NCI-H2171 (cell line): ENCODE measurements at regions not wholly inside any gene's neighbourhood (a gene's known extent, or its start where the extent isn't known, plus 50 kb on each side); places are given as distances from the start of the nearest gene placed in this dataset.
"Not testable (repeated sequence)": the region's sequence is repeated elsewhere in the genome, so short reads cannot be mapped to it uniquely, and the experiment has no call there.

Source experiments
- DNase-seq: peaks from one replicate; lab custom pipeline; 2025; lab: John Stamatoyannopoulos, UW

DNA sequence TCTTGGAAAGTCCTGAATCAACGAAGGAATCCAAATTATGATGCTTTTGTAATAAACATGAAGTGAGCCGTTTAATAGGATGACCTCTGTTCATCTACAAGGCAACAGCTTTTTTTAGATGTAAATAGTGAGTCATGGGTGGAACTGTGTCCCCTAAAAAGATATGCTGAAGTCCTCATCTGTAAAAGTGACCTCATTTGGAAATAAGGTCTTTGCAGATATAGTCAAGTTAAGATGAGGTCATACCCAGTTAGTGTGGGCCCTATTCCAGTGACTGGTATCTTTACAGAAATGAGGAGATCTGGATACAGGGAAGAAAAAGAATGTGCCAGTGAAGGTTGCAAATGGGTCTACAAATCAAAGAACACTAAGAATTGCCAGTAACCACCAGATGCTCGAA is 1287.3 kb upstream of the ADGRL4 start:
- no peak for DNase-seq

DNA sequence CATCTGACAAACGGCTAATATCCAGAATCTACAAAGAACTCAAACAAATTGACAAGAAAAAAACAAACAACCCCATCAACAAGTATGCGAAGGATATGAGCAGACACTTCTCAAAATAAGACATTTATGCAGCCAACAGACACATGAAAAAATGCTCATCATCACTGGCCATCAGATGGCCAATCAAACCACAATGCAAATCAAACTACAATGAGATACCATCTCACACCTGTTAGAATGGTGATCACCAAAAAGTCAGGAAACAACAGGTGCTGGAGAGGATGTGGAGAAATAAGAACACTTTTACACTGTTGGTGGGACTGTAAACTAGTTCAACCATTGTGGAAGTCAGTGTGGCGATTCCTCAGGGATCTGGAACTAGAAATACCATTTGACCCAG is 1282.2 kb upstream of the ADGRL4 start:
- DNase-seq = not testable (repeated sequence)

DNA sequence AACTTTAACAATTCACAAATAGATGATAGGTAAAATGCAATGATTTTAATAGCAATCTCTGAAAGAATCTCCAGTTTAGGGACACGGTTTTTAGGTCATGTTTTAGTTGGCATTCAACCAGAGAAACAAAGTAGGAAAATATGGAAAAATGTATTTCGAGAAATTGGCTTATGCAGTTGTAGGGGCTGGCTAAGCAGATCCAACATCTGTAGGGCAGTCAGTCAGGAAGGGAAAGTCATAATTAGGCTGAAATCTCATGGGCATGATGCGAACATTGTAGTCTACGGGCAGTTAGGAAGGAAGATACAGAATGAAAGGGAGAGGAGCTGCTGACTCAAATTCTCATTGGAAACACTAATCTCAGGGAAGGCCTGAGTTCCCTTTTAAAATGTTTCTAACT is 1276.0 kb upstream of the ADGRL4 start:
- DNase-seq = no peak

DNA sequence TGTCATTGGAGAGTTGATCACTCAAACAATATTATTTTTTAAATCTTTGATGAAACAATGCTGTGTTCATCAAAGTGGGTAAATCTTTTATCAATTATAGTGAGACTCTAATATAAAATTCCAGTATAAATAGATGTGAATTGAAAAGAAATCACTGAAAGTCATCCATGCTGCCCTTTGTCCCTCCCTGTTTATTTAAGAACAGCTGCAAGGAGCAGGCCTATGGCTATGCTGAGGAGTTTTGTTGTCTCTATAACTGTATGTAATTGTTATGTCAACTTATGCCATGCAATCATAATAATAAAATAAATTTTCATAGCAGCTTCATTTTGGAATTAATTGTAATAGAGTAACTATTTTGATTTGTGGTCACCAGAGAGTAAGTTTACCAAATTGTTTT is 1272.4 kb upstream of the ADGRL4 start:
- no peak for DNase-seq

DNA sequence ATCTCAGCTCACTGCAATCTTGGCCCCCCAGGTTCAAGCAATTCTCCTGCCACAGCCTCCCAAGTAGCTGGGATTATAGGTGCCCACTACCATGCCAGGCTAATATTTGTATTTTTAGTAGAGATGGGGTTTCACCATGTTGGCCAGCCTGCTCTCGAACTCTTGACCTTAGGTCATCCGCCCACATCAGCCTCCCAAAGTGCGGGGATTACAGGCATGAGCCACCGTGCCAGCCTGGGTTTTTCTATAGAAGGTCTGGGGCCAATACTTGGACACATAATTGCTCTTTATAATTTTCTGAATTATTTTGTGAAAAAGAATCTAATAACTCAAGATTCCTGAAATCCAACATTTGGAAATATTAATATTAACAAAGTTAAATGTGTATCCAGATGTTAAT is 1267.7 kb upstream of the ADGRL4 start:
- no peak for DNase-seq

DNA sequence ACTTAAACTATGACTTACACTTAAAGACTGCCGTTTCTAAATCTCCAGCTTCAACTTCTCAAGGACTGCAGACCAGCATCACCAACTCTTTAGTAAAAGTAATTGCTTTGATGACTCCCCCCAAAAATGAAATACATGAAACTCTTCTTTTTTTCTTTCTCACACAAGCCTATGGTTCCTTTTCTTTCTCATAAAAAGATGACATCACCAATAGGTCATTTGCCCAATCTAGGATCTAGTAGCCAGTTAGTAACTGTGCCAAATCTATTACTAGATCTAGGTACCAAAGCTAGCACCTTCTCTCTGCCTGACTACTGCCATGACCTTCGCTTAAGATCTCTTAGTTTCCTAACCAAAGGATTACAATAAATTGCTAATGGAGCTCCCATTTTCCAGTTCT is 1266.0 kb upstream of the ADGRL4 start:
- no peak for DNase-seq

DNA sequence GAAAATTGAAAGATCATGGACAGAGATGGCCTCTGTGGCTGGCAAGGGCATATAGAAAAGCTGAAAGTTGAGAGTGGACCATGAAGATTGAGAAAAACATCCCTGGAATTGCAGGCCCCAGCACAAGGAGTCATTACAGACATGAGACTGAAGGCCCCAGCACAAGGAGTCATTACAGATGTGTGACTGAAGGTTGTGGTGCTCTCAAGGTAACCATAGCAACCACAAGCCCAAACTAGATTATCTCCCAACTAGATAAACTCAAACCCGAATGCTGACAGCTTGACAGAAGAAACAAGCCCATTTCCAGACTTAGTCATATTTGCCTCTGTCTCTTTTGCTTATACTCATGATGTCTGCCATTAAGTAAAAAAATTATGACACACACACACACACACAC is 1252.1 kb upstream of the ADGRL4 start:
- no peak for DNase-seq

DNA sequence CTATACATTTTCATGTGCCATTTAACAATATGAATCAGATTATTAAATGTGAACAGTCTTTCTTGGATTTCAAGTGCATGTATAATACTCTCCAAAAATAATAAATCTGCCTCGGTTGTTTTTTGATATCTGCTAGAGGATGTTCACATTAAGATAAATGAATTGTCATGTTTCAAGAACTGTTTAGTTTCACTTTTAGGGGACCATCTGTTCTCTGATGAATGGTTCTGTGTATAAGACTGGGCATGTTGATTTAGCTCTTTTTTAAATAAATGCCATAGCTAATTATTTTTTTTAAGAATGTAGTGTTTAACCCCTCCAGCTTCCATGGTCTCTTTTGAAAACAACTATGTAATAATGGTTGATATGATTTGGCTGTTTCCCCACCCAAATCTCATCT is 1245.1 kb upstream of the ADGRL4 start:
- no peak for DNase-seq

DNA sequence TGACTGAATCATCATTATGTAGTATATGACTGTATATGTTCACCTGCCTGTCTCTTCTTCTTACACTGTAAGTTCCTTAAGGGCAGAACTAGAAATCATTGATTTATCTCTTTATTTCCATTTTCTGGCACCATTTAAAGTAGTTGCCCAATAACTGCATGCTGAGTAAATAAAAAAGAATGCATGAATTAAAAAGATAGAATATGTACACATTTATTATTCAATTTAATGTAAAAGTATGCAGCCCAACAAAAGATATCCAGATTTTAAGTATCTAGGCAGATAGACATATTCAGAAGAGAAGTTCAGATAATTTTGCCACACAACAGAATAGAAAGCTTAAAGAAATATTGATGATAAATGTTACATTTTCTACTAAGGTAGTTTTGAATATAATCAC is 1244.6 kb upstream of the ADGRL4 start:
- no peak for DNase-seq

DNA sequence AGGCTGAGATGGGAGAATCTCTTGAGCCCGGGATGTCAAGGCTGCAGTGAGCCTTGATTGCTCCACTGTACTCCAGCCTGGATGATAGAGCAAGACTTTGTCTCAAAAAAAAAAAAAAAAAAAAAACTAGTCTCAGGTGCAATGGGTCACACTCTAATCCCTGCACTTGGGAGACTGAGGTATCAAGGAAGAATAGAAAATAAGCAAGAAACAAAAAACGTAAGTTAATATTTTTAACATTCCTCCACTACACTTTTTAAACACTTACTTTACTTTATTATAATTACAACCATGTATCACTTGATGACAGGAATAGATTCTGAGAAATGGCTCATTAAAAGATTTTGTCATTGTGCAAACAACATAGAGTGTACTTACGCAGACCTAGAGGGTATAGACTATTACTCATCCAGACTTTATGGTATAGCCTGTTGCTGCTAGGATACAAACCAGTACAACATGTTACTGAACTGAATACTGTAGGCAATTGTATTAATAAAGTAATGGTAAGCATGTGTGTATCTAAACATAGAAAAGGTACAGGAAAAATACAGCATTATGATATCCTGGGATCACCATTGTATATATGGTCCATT is 1244.1 kb upstream of the ADGRL4 start:
- DNase-seq = no peak

DNA sequence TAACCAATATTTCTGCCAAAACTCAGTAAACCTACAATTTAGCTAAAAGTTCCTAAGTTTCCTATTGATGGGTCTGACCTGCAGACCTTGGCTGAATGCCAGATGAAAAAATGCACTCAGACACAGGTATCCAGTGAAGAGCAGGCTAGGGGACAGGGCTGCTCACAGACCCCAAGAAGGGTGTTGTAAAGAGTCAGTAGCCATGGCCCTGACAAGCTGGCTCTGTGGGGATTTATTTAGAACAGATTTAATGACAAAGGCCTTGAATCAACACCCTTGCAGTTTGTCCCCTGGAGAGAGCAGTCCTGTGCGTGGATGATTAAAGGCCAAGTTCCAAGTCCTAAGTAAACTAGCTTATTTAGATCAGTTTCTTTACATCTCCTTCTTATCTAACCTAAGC is 1243.2 kb upstream of the ADGRL4 start:
- DNase-seq = no peak

DNA sequence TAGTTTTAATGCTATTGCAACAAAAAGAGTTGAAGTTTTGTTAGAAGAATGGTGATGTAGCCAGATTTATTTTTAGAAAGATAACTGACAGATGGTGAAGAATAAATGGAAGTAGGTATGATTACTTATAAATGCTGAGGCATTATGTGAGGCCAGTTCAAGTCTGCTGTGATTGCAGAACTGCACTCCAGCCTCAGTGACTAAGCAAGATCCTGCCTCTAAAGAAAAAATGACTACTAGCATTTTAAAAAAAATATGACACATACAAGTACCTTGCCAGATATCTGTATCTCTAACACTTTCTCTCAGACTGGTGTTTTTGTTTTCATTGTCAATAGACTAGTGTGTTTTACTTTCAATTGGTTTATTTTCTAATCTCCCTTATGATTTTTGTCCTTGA is 1242.4 kb upstream of the ADGRL4 start:
- DNase-seq = no peak

DNA sequence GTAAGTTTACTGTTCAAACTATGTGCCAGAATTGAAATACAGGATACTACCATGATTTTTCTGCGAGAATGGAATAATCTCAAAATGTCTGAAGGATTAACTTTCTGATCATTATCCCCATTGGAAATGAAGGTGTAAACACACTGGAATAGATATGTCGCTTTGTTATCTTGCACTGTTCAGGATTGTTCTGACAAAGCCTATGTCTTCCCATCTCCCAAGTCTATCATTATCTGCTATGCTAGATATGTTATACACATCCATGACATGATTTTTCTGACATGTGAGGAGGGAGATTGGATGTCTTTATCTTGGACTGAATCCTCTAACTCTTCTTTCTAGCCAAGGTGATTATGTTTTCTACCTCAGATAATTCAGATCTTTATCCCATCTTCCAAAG is 1239.3 kb upstream of the ADGRL4 start:
- no peak for DNase-seq

DNA sequence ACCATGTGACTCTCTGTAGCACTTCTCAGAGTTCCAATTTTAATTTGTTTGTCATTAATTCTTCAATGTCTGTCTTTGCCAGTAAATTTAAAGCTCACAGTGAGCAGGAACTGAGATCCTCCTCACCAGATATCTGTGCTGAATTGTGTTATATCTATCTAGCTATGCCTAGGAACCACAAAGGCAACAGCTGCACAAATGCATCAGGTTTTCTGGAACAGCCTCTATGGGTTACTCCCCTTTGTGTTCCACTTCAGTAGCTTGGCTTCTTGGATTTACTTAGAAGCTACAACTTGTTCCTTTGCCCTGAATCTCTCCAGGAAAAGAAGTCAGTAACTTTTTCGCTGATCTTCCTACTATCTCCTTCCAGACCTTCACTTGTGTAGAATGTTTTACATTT is 1237.8 kb upstream of the ADGRL4 start:
- DNase-seq = no peak

DNA sequence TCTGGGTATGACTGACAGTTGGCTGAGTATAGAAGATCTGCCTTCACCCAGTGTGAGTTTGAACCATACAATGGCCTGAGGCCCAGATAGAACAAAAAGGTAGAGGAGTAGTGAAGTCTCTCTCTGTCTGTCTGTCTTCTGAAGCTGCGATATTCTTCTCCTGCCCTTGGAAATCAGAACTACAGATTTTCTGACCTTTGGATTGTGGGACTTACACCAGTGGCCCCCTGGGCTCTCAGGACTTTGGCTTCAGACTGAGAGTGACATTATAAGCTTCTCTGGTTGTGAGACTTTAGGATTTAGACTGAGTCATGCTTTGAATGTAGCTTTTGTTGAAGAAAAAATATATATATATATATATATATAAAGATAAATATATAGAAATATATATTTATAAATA is 1235.0 kb upstream of the ADGRL4 start:
- DNase-seq = no peak

DNA sequence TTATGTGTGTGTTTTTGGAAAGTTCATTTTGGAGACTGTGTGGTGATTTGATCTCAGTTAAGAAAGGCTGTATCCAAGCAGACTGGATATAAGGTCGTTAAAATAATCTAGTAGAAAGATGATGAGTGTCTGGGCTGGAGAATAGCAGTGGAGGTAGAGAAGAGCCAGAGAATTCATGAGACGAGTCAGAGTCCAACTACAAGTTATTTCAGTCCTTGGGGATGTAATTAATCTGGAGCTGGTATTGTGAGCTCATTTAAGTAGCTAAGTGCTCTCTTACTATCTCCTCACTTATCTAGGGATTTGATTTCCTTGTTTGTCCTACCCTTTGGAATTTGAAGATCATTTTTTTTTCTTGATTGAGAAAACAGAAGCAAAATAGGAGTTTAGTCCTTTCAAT is 1219.0 kb upstream of the ADGRL4 start:
- no peak for DNase-seq

DNA sequence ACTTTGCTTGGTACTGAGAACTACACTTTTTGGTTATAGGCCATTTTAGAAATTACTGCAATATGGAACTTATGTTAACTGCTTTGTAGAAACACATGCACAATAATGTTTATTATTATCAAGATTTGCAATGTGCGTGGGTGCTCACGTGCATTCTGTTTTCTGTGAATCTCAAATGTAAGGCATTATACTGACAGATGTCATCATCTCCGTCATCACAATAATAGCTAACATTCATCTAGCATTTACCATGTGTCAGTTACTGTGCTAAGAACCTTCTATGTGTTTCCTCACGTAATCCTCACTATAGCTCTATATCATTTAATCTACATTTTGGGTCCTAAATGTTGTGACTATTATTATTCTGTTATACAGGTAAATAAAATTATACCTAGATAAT is 1214.8 kb upstream of the ADGRL4 start:
- no peak for DNase-seq

DNA sequence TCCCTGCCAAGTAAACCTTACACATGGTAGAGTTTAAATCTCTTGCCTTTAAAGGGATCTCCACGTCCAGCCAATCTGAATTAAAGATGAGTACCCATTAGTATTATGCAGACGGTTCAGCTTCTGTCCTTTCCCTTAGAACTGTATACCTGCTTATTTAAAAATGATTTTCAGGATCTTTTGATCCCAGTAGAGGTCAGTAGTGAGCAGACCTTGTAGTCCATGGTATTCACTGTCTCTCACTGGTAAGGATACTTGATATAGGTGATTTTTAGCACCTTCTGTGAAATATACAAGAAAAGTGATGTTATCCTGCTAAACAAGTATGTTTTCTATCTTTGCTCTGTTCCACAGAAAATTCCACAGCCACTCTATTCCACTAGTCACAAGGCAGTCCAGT is 1211.6 kb upstream of the ADGRL4 start:
- no peak for DNase-seq

DNA sequence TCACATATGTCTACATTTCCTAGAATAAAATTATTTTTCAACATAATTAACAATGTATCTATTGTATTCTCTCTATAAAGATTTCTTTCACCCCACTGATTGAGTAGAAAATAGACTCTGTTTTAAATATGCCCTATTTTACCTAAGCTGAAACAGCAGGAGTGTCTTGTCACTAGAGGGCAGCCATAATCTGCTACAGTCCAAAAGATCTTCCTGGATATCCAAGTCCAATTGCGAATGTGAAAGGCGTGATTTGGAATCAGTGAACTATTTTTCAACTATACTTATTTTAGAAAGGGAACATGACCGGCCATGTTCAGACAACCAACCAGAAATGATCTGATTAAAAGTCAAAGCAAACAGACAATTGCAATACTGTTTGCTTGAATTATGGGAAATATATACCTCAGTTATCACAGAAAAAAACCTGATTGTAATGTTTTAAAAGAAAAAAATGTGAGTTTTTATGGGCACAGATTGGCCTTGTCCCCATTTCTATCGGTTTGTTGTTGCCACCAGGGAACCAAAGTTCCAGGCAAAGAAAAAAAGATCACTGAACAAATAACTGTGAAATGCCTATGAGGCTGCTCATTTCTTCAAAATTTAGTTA is 1211.0 kb upstream of the ADGRL4 start:
- no peak for DNase-seq

DNA sequence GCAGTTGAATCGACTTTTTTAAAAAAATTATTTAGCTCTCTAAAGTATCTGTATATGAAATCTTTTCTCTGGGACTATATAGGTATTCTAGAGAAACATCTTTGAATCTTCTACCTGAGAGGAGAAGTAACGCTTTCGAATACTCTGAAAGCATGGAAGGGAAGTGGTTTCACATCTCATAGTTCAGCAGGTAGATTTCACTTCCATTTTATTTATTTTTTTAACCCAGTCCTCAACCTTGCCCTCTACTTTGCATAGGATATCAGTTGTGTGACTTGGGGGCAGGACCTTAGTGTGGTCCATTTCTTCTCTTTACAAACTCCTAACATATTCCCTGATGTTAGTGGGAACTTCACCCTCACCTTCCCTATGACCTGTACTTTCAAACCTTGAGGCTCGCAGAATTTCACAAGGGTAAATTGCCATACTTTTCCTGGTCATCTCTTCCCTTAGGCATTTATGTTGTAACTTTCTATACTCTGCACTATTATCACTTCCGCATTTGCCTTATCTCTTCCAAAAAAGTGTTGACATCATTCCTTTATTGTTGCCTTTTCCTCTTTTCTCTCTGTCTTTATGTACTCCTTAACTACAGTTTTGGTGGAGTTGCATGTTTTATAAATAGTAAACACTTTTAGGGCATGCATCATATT is 1208.5 kb upstream of the ADGRL4 start:
- DNase-seq = no peak

DNA sequence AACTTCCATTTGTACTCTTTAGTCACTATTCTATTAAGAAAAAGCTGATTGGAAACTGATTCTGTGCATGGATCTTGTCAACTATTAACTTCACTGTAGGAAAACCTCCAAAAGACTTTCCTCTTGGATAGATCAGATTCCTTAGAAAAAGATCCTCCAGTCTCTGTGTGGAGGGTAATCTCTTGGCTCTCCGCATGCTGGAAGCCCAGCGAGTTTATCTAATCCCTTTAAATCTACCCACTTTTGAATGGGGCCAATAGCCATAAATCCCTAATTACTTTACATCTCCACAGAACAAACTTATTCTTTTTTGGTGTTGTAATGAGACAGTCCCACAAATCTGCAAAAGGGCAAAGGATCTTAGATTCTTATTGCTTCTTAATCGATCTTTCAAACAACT is 1206.4 kb upstream of the ADGRL4 start:
- DNase-seq = no peak

DNA sequence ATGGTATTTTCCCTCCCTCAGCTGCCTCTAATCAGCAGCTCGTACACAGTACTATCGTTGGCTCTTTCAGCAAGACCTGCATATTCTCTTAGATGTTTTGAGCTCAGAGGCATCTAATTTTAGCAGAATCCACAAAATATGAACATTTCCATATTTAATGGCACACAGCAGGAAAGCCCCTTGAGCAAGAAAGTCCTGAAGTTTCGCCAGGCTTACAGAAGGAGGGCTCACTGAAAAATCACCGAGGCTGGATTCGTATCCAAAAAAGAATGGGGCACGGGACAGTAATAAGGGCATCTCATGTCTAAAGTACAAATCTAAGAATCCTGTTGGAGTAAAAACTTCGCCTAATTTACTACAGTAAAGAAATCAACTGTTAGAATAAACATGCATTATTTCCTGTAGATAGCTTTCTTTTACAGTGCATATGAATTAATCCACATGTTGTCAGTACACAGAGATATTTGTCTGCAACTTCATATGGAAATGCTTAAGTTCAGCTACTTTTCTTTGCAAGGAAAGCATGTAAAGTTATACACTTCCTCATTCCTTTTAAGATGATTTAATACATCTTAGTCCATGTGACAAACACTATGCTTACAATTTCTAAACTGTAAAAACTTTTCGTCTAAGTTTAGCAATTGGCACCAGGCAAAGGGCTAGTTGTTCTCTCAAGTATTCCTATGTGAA is 1205.3 kb upstream of the ADGRL4 start:
- no peak for DNase-seq

DNA sequence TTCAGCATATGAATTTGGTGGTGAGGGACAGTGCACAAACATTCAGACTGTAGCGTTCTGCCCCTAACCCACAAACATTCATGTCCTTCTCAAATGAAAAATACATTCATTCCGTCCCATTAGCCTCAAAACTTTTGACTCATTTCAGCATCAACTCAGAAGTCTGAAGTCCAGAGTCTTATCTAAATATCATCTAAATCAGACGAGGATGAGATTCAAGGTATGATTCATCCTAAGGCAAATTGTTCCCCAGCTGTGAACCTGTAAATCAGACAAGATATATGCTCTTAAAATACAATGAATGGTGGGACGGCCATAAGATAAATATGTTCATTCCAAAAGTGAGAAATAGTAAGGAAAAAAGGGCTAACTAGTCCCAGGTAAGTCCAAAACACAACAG is 1195.6 kb upstream of the ADGRL4 start:
- no peak for DNase-seq
